ENCODE measurements at regions not wholly inside any gene's neighbourhood (a gene's known extent, or its start where the extent isn't known, plus 50 kb on each side); places are given as distances from the start of the nearest gene placed in this dataset.

GRCh38 chr5:127186657-127187056 is 103.9 kb upstream of the MEGF10 start:
- ChIA-PET CTCF (no interaction called here), POLR2A (no interaction called here)
- H3K4me3 ChIP-seq (ENCODE audit: low read depth, low read length): no peak overlapping the region

GRCh38 chr5:127187706-127188105 is 102.9 kb upstream of the MEGF10 start:
- Histone ChIP-seq H3K4me1 (ENCODE audit: control insufficient read depth, insufficient read depth, low read length) (no peaks in the 10 kb centered on the region), H3K4me3 (ENCODE audit: low read depth, low read length) (no peak overlapping the region), H3K36me3 (ENCODE audit: control insufficient read depth in 2 of 2, insufficient read depth in 1 of 2, low read length in 2 of 2) (no peaks in the 10 kb centered on the region), H3K27ac (ENCODE audit: extremely low read depth, low read depth, low read length) (no peak overlapping the region), H3K9me3 (ENCODE audit: control insufficient read depth, insufficient read depth, low read depth, low read length) (no peaks in the 10 kb centered on the region)
- ChIA-PET POLR2A (no interaction called here), CTCF (no interaction called here)
- TF ChIP-seq ZNF341 (tag by site-specific recombination; IDR thresholded peaks at IDR 0.05; ENCODE audit: low read depth) (no peak), ZNF544 (tag by site-specific recombination; IDR thresholded peaks at IDR 0.05) (no peak), HOXC10 (CRISPR knock-in tag; IDR thresholded peaks at IDR 0.05) (no peak), ZSCAN4 (tag by site-specific recombination; IDR thresholded peaks at IDR 0.05) (no peak), ZNF600 (tag by site-specific recombination; IDR thresholded peaks at IDR 0.05) (no peak), ZBTB10 (tag by site-specific recombination; IDR thresholded peaks at IDR 0.05) (no peak), ZBTB26 (tag by site-specific recombination; optimal IDR thresholded peaks at IDR 0.05) (no peak), ZNF530 (tag by site-specific recombination; IDR thresholded peaks at IDR 0.05; ENCODE audit: low read depth) (no peak), ZNF114 (tag by site-specific recombination; IDR thresholded peaks at IDR 0.05) (no peak), ZBTB17 (tag by site-specific recombination; IDR thresholded peaks at IDR 0.05) (no peak), PRDM4 (tag by site-specific recombination; IDR thresholded peaks at IDR 0.05) (no peak), ZNF433 (tag by site-specific recombination; IDR thresholded peaks at IDR 0.05; ENCODE audit: low read depth) (no peak), PRDM2 (tag by site-specific recombination; IDR thresholded peaks at IDR 0.05; ENCODE audit: borderline replicate concordance) (no peak), ZNF394 (tag by site-specific recombination; IDR thresholded peaks at IDR 0.05; ENCODE audit: borderline replicate concordance) (no peak)

More at GRCh38 chr5:127186657-127187056, 103.9 kb upstream of the MEGF10 start:
- Histone ChIP-seq H3K9me3 (ENCODE audit: control insufficient read depth, insufficient read depth, low read depth, low read length) (no peaks in the 10 kb centered on the region), H3K36me3 (ENCODE audit: control insufficient read depth in 2 of 2, insufficient read depth in 1 of 2, low read length in 2 of 2) (no peaks in the 10 kb centered on the region), H3K27ac (ENCODE audit: extremely low read depth, low read depth, low read length) (no peak overlapping the region), H3K4me1 (ENCODE audit: control insufficient read depth, insufficient read depth, low read length) (no peaks in the 10 kb centered on the region)
- TF ChIP-seq ZNF324 (tag by site-specific recombination; IDR thresholded peaks at IDR 0.05) (no peak), ZFP41 (tag by site-specific recombination; IDR thresholded peaks at IDR 0.05; ENCODE audit: borderline replicate concordance) (no peak), ZNF280C (tag by site-specific recombination; IDR thresholded peaks at IDR 0.05) (no peak), ZBTB7A (tag by site-specific recombination; IDR thresholded peaks at IDR 0.05; ENCODE audit: low read depth) (no peak)

Data from HEK293 (cell line).